ENCODE measurements at regions not wholly inside any gene's neighbourhood (a gene's known extent, or its start where the extent isn't known, plus 50 kb on each side); places are given as distances from the start of the nearest gene placed in this dataset.

DNA sequence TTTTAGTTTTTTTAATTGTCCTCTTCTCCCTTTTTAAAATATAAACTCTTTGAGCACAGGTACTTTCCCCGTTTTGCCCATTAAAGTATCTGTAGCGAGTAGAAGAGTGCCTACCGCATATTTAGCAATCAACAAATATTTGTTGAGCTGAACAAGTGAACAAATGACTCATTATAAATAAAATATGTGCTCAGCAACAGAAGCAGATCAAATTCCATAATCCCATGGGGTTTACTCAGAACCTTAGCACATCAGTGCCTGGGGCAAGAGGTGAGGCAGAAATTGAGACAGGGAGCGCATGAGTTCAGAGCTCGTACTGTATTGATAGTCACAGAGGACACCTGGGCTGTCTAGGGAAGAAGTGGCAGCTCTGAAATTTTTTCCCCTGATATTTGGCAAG is 161.0 kb downstream of the SEM1 start:
- no peaks in the 10 kb centered on the region for H3K4me1 ChIP-seq (replicated peaks)
- H3K27me3 ChIP-seq (replicated peaks; ENCODE audit: insufficient read depth), result no peaks in the 10 kb centered on the region
- no peak overlapping the region for H3K27ac ChIP-seq
- WGBS, result 60% methylated on average over 5 of the region's 5 CpGs
- intact Hi-C loops (cut with DNase I), result no loop called here
- no peak overlapping the region for H3K4me3 ChIP-seq
- no peaks in the 10 kb centered on the region for H3K9me3 ChIP-seq
- no peaks in the 10 kb centered on the region for H3K36me3 ChIP-seq
- TF ChIP-seq, protein P1, sequence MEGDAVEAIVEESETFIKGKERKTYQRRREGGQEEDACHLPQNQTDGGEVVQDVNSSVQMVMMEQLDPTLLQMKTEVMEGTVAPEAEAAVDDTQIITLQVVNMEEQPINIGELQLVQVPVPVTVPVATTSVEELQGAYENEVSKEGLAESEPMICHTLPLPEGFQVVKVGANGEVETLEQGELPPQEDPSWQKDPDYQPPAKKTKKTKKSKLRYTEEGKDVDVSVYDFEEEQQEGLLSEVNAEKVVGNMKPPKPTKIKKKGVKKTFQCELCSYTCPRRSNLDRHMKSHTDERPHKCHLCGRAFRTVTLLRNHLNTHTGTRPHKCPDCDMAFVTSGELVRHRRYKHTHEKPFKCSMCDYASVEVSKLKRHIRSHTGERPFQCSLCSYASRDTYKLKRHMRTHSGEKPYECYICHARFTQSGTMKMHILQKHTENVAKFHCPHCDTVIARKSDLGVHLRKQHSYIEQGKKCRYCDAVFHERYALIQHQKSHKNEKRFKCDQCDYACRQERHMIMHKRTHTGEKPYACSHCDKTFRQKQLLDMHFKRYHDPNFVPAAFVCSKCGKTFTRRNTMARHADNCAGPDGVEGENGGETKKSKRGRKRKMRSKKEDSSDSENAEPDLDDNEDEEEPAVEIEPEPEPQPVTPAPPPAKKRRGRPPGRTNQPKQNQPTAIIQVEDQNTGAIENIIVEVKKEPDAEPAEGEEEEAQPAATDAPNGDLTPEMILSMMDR (IDR thresholded peaks at IDR 0.05), result no peak
- TF ChIP-seq POLR2A (IDR thresholded peaks at IDR 0.05), result no peak
- TF ChIP-seq POLR2AphosphoS5 (IDR thresholded peaks at IDR 0.05), result no peak
- peak; percentile 11 for DNase-seq (ENCODE audit: low spot score)

DNA sequence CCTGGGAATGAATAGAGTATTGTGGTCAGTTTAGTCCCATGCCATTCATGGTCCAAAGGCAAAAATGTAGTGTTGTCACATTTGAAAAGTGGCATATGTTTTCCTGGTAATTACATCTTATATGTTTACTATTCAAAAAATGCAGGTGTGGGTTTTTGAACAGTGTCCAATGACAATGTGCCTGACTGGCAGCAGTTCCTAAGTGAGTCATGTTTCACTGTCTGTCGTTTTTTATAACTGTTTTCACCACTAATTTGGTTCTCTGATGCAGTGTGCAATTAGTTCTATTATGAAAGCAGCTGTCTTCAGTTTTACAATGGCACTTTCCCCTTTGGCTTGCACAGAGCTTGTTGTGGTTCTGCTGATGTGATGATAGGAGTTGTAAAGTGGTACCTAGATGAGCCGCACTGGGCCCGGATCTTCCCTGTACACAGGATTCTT is 162.3 kb downstream of the SEM1 start:
- intact Hi-C loops (cut with DNase I), result no loop called here
- Histone ChIP-seq H3K27ac (no peak overlapping the region), H3K36me3 (no peaks in the 10 kb centered on the region), H3K9me3 (no peaks in the 10 kb centered on the region), H3K4me3 (no peak overlapping the region), H3K4me1 (replicated peaks) (no peaks in the 10 kb centered on the region), H3K27me3 (replicated peaks; ENCODE audit: insufficient read depth) (no peaks in the 10 kb centered on the region)
- 26% methylated on average over 3 of the region's 3 CpGs for WGBS
- no peak for TF ChIP-seq POLR2A (IDR thresholded peaks at IDR 0.05)
- no peak for DNase-seq (ENCODE audit: low spot score)

DNA sequence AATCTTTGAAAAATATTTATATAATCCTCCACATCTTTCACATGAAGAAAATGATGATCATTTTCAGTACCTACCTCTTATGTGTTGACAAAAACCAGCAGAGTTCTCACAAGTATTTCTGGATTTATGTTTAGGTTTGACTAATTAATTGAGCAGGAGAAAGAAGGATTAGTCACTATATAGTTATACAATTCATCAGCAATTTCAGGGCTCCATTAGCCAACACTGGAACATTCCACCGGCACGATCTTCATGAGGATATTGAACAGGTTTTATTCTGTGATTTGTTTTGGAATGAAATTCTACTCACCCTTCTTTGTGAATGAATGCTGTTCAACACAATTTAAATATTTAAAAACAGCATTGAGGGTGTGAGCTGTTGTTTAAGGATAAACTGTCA is 163.2 kb downstream of the SEM1 start:
- WGBS, result 93% methylated on average over 2 of the region's 2 CpGs
- Histone ChIP-seq H3K4me1 (replicated peaks) (no peaks in the 10 kb centered on the region), H3K4me3 (no peak overlapping the region), H3K27me3 (replicated peaks; ENCODE audit: insufficient read depth) (no peaks in the 10 kb centered on the region), H3K36me3 (no peaks in the 10 kb centered on the region), H3K27ac (no peak overlapping the region), H3K9me3 (no peaks in the 10 kb centered on the region)
- TF ChIP-seq POLR2AphosphoS5 (IDR thresholded peaks at IDR 0.05) (no peak), POLR2A (IDR thresholded peaks at IDR 0.05) (no peak)
- TF ChIP-seq, protein P1 (IDR thresholded peaks at IDR 0.05), result no peak
- intact Hi-C loops (cut with DNase I), result no loop called here
- DNase-seq (ENCODE audit: low spot score), result no peak

DNA sequence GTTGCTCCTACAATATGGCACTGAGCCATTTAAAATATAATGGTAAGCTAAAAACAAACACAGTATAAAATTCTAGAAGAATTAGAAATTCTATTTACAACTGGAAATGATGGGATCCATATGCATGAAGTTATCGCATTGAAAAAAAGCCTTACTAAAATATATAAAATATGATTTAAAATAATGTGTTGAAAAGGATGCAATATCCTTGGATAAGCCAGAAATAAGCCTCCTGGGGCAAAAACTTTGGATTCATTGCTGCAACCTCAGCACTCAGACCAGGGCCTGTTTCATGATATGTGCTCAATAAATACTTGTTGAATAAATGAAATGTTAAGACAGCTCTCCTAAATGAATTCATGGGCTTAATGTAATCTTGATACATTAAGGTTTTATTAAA is 170.2 kb downstream of the SEM1 start:
- WGBS, result 95% methylated on average over 1 of the region's 1 CpG
- H3K27ac ChIP-seq, result no peak overlapping the region
- H3K4me3 ChIP-seq, result no peak overlapping the region
- no peak for DNase-seq (ENCODE audit: low spot score)
- H3K9me3 ChIP-seq, result no peaks in the 10 kb centered on the region
- no peaks in the 10 kb centered on the region for H3K36me3 ChIP-seq
- H3K4me1 ChIP-seq (replicated peaks), result no peaks in the 10 kb centered on the region
- no peaks in the 10 kb centered on the region for H3K27me3 ChIP-seq (replicated peaks; ENCODE audit: insufficient read depth)
- TF ChIP-seq, protein P1 (IDR thresholded peaks at IDR 0.05), result no peak
- TF ChIP-seq POLR2AphosphoS5 (IDR thresholded peaks at IDR 0.05) (no peak), POLR2A (IDR thresholded peaks at IDR 0.05) (no peak)
- intact Hi-C loops (cut with DNase I), result no loop called here

DNA sequence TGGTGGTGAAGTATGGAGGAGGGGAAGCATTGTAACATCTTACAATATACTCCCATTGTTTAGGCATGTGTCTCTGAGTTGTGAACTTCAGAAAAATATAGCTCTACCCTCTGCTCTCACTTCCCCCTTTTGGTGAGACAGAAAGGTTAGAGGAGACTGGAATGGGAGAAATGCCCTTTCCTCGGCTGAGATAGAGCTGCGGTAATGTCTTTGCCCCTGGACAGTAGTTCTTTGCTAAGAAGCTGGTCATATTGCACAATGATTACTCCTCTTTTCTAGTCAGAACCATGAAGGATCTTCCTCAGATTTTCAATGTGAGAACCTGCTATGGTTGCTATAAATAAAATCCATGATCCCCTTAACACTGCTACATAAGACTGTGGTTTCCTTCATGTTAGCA is 171.0 kb downstream of the SEM1 start:
- no peak for DNase-seq (ENCODE audit: low spot score)
- Histone ChIP-seq H3K9me3 (no peaks in the 10 kb centered on the region), H3K36me3 (no peaks in the 10 kb centered on the region), H3K4me1 (replicated peaks) (no peaks in the 10 kb centered on the region), H3K27ac (no peak overlapping the region), H3K27me3 (replicated peaks; ENCODE audit: insufficient read depth) (no peaks in the 10 kb centered on the region), H3K4me3 (no peak overlapping the region)
- TF ChIP-seq POLR2AphosphoS5 (IDR thresholded peaks at IDR 0.05) (no peak), POLR2A (IDR thresholded peaks at IDR 0.05) (no peak)
- TF ChIP-seq, protein P1 (IDR thresholded peaks at IDR 0.05), result no peak
- 50% methylated on average over 2 of the region's 2 CpGs for WGBS
- intact Hi-C loops (cut with DNase I), result no loop called here
